Transverse colon (tissue), 4 donors: ENCODE measurements at regions not wholly inside any gene's neighbourhood (a gene's known extent, or its start where the extent isn't known, plus 50 kb on each side); places are given as distances from the start of the nearest gene placed in this dataset.

Experiments
- DNase-seq: peaks from one replicate; pipeline ENCODE4 v3.0.0-alpha.2; 2019
- H3K27ac ChIP-seq, 4 donors: fragments of 200-600 bp; sonication (generic); 2 replicates each; pipeline ENCODE4 v1.5.1; 2016 to 2018; ENCODE audit warnings: inconsistent platforms in 4 of 4
- H3K27me3 ChIP-seq: fragments of 200-600 bp; sonication (generic); 2 replicates; pipeline ENCODE4 v1.5.1; 2017; ENCODE audit warnings: inconsistent platforms
- H3K36me3 ChIP-seq, 4 donors: fragments of 200-600 bp; sonication (generic); 2 replicates each; pipeline ENCODE4 v1.5.1; 2017 to 2019; ENCODE audit warnings: inconsistent platforms in 4 of 4
- H3K4me1 ChIP-seq, 4 donors: fragments of 200-600 bp; sonication (generic); 2 replicates each; pipeline ENCODE4 v1.5.1; 2017 to 2020; ENCODE audit warnings: inconsistent platforms in 4 of 4
- H3K4me3 ChIP-seq, 4 donors: fragments of 200-600 bp; sonication (generic); 1 replicate in 1 of 4; 2 replicates in 3 of 4; pipeline versions ENCODE4 v1.5.1 to v1.6.1; 2017 to 2019; ENCODE audit warnings: inconsistent platforms in 4 of 4
- H3K9me3 ChIP-seq, 2 donors: fragments of 200-600 bp; sonication (generic); 2 replicates each; pipeline ENCODE4 v1.5.1; 2017 to 2019; ENCODE audit warnings: inconsistent platforms in 2 of 2
- CTCF ChIP-seq, 5 experiments: fragments of 200-600 bp in 3 of 5; fragments of 450-650 bp in 2 of 5; sonication (generic) in 3 of 5; IDR thresholded peaks; 1 replicate in 2 of 5; 2 replicates in 3 of 5; pipeline ENCODE4 v1.5.1; 2016 to 2017; ENCODE audit warnings: antibody characterized with exemption in 5 of 5, inconsistent platforms in 3 of 5, mild to moderate bottlenecking in 2 of 5, moderate library complexity in 1 of 5
- EP300 ChIP-seq: sonication (generic); formaldehyde crosslinking; IDR thresholded peaks from one replicate; pipeline ENCODE4 v1.6.1; 2017; ENCODE audit warnings: antibody characterized with exemption, low read depth
- POLR2A ChIP-seq: fragments of 450-650 bp; IDR thresholded peaks from one replicate; pipeline ENCODE4 v1.6.1; 2016; ENCODE audit warnings: antibody characterized with exemption, mild to moderate bottlenecking, moderate library complexity
- POLR2AphosphoS5 ChIP-seq, 3 donors: sonication (generic); formaldehyde crosslinking; IDR thresholded peaks; one replicate each; pipeline ENCODE4 v1.6.1; 2016; ENCODE audit warnings: antibody characterized with exemption in 3 of 3
- WGBS, 2 donors: methylation state at CpG; one replicate each; pipeline ENCODE4 v1.1.5; 2018; ENCODE audit warnings: low coverage in 1 of 2; 5-methylcytosine and 5-hydroxymethylcytosine counted together
- in situ Hi-C, 4 donors: fragments of 200-750 bp; cut with MboI; loops; one replicate each; pipeline versions ENCODE4 v1.15.0 to v1.15.1; 2017; ENCODE audit warnings: low sequenced_read_pairs in 3 of 4, low pct_ligation_motif_present in 1 of 4, low pct_unique_long_range_greater_than_20kb in 1 of 4
- intact Hi-C: fragments of 100-400 bp; cut with DNase I; formaldehyde crosslinking; loops from one replicate; pipeline ENCODE4 v1.15.1; 2023; ENCODE audit warnings: low total_unique reads

- in situ Hi-C loops (no loop called here), intact Hi-C loops (no loop called here)
- H3K4me1 ChIP-seq: no peaks in the 10 kb centered on the region
- TF ChIP-seq CTCF (IDR thresholded peaks at IDR 0.05): no peak
- TF ChIP-seq EP300: no peak
- no peak for TF ChIP-seq POLR2AphosphoS5 (IDR thresholded peaks at IDR 0.05)
- no peak for TF ChIP-seq POLR2A
- H3K27ac ChIP-seq: no peak overlapping the region
- no peaks in the 10 kb centered on the region for H3K36me3 ChIP-seq
- 53 to 71% methylated on average over 3 to 9 of the region's 9 CpGs for WGBS, 2 donors
- H3K9me3 ChIP-seq: no peaks in the 10 kb centered on the region
- no peaks in the 10 kb centered on the region for H3K27me3 ChIP-seq
- DNase-seq: no peak
- no peak overlapping the region for H3K4me3 ChIP-seq
Measured at GRCh38 chr10:129136074-129136473, 331.0 kb upstream of the MGMT start.

DNA sequence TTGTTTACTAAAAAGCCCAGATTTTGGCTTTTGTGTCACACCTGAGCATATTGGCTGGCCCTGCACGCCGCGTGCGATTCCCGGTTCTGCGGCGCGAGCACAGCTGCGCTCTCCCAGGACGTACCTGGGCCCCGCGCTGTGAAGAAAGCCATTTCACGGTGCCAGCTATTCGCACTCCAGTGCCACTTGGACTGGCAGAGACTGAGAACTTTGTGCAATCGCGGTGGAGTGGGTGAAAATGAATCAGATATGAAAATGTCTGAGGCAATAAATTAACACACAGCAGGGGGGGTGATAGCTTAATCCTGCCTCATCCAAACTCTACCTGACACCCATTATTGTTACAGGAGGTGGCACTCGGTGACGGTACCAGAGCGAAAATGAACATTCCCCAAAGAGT, 330.1 kb upstream of the MGMT start:
- intact Hi-C loops: no loop called here
- no peak for TF ChIP-seq POLR2AphosphoS5 (IDR thresholded peaks at IDR 0.05)
- TF ChIP-seq POLR2A: no peak
- TF ChIP-seq EP300: no peak

DNA sequence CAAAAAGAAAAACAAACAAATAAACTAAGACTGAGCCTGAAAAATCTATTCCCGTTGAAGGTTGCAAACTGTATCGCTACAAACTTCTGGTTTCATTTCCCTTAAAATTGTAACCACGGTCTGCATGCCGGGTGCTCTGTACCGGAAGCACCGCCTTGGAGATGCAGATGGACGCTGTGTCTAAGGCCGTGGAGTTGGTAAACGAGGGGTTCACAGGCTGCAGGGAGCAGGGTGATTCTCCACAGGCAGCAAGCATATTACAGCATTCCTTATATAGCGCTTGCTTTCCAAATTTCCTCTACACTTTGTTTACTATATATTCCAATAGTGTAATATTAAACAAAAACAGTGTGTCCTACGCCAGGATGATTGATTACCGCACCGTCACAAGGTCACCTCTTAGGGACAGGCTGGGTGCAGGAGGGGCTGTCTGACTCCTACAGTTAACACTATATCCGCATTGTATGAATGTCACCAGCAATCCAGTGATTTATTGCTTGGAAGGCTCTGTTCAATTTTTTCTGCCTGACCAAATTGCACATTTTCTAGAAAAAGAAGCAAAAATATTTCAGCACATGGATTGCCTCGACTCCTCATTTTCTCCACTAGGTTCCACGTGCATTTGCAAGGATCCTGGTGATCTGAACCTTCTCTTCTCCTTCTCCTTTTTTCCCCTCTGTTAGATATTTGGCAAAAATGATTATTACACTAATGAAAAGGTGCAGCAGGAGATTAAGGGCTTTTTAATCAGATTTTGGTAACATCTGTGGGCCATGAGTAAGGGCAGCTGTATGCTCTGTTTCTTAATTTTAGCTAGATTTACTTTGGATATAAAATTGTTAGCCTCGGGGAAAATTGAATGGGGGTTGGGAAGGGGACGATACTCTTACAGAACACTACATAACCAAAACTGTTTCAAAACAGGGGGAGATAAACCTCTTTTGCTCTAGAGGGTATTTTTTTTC, 325.8 kb upstream of the MGMT start:
- no peak for DNase-seq
- Histone ChIP-seq H3K9me3 (no peaks in the 10 kb centered on the region), H3K36me3 (no peaks in the 10 kb centered on the region), H3K27ac (no peak overlapping the region), H3K4me3 (no peak overlapping the region), H3K27me3 (no peaks in the 10 kb centered on the region), H3K4me1 (no peaks in the 10 kb centered on the region)
- no peak for TF ChIP-seq POLR2AphosphoS5 (IDR thresholded peaks at IDR 0.05)
- no peak for TF ChIP-seq EP300
- TF ChIP-seq CTCF (IDR thresholded peaks at IDR 0.05): no peak
- no peak for TF ChIP-seq POLR2A
- intact Hi-C loops (no loop called here), in situ Hi-C loops (no loop called here)
- WGBS, 2 donors: 47 to 61% methylated on average over 9 to 18 of the region's 18 CpGs

More for the DNA sequence above, 330.1 kb upstream of the MGMT start:
- Histone ChIP-seq H3K4me3 (no peak overlapping the region), H3K27ac (no peak overlapping the region), H3K36me3 (no peaks in the 10 kb centered on the region), H3K4me1 (no peaks in the 10 kb centered on the region), H3K27me3 (no peaks in the 10 kb centered on the region), H3K9me3 (no peaks in the 10 kb centered on the region)
- in situ Hi-C loops: no loop called here
- no peak for DNase-seq
- 86 to 95% methylated on average over 7 to 19 of the region's 19 CpGs for WGBS, 2 donors

DNA sequence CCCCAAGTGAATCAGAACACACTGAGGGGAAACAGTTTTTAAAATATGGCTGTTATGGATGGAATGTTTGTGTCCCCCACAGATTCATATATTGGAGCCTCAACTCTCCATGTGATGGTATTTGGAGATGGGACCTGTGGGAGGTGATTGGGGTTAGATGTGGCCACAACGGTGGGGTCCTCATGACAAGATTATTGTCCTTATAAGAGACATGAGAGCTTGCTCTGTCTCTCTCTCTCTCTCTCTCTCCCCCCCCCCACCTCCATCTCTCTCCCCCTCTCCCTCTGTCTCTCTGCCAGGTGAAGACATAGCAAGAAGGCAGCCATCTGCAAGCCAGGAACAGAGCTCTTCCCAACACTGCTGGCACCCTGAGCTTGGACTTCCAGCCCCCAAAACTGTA, 315.8 kb upstream of the MGMT start:
- Histone ChIP-seq H3K4me1 (no peaks in the 10 kb centered on the region), H3K4me3 (no peak overlapping the region), H3K36me3 (no peaks in the 10 kb centered on the region), H3K27me3 (no peaks in the 10 kb centered on the region), H3K27ac (no peak overlapping the region), H3K9me3 (no peaks in the 10 kb centered on the region)
- WGBS, 2 donors: 61 to 71% methylated on average over 1 of the region's 1 CpG
- TF ChIP-seq POLR2A (no peak), EP300 (no peak), POLR2AphosphoS5 (IDR thresholded peaks at IDR 0.05) (no peak), CTCF (IDR thresholded peaks at IDR 0.05) (no peak)
- in situ Hi-C loops (no loop called here), intact Hi-C loops (no loop called here)
- DNase-seq: no peak
